ENCODE measurements at regions not wholly inside any gene's neighbourhood (a gene's known extent, or its start where the extent isn't known, plus 50 kb on each side); places are given as distances from the start of the nearest gene placed in this dataset.

DNA sequence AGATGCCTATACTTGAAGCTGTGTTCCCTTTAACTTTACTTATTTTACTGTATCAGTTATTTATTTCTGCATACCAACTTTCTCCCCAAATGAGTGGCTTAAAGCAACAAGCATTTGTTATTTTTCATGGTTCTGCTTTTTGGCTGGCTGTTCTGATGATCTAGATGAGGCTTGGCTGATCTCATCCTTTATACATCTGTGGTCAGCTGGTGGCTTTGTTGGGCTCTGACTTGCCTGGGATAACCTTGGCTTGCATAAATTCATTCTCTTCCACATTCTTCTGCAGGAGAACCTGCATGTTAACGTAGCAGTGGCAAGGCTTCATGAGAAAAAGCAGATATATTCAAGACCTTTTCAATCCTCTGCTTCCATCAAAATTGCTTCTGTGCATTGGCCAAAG, 1317.6 kb downstream of the ADGRL3 start:
- 50 to 65% methylated on average over 1 of the region's 1 CpG for WGBS, 2 donors
- DNase-seq: no peak
- intact Hi-C loops (cut with DNase I; ENCODE audit: low total_unique reads): no loop called here
- Histone ChIP-seq H3K4me1 (no peaks in the 10 kb centered on the region), H3K4me3 (no peak overlapping the region), H3K36me3 (ENCODE audit: low read depth, missing control alignments) (no peaks in the 10 kb centered on the region), H3K27ac (no peak overlapping the region), H3K27me3 (no peaks in the 10 kb centered on the region), H3K9me3 (no peaks in the 10 kb centered on the region)
- no peak for TF ChIP-seq POLR2A (IDR thresholded peaks at IDR 0.05)
- TF ChIP-seq, protein P1, sequence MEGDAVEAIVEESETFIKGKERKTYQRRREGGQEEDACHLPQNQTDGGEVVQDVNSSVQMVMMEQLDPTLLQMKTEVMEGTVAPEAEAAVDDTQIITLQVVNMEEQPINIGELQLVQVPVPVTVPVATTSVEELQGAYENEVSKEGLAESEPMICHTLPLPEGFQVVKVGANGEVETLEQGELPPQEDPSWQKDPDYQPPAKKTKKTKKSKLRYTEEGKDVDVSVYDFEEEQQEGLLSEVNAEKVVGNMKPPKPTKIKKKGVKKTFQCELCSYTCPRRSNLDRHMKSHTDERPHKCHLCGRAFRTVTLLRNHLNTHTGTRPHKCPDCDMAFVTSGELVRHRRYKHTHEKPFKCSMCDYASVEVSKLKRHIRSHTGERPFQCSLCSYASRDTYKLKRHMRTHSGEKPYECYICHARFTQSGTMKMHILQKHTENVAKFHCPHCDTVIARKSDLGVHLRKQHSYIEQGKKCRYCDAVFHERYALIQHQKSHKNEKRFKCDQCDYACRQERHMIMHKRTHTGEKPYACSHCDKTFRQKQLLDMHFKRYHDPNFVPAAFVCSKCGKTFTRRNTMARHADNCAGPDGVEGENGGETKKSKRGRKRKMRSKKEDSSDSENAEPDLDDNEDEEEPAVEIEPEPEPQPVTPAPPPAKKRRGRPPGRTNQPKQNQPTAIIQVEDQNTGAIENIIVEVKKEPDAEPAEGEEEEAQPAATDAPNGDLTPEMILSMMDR (IDR thresholded peaks at IDR 0.05): no peak

DNA sequence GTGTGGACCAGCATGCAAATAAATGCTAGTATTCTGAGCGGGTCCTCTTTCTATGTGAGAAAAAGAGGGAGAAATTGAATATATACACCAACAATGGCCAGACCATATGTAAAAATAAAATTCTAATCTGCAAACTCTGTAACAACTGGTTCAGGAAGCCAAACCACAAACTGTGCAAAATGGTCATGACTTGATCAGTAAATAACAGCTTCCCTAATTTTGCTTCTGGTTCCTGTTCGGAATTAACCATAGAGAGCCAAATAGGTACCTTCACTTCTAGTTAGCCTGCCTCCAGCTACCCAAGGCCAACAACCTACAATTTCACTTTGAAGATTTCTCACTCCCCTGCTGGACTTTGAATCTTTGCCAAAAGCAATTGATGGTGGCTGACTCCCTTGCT, 1313.2 kb downstream of the ADGRL3 start:
- Histone ChIP-seq H3K27me3 (no peaks in the 10 kb centered on the region), H3K36me3 (ENCODE audit: low read depth, missing control alignments) (no peaks in the 10 kb centered on the region), H3K27ac (no peak overlapping the region), H3K4me3 (no peak overlapping the region), H3K9me3 (no peaks in the 10 kb centered on the region), H3K4me1 (no peaks in the 10 kb centered on the region)
- intact Hi-C loops (cut with DNase I; ENCODE audit: low total_unique reads): no loop called here
- TF ChIP-seq, protein P1 (IDR thresholded peaks at IDR 0.05): no peak
- no peak for TF ChIP-seq POLR2A (IDR thresholded peaks at IDR 0.05)
- DNase-seq: no peak
- WGBS, 2 donors: 59 to 68% methylated on average over 2 of the region's 2 CpGs

DNA sequence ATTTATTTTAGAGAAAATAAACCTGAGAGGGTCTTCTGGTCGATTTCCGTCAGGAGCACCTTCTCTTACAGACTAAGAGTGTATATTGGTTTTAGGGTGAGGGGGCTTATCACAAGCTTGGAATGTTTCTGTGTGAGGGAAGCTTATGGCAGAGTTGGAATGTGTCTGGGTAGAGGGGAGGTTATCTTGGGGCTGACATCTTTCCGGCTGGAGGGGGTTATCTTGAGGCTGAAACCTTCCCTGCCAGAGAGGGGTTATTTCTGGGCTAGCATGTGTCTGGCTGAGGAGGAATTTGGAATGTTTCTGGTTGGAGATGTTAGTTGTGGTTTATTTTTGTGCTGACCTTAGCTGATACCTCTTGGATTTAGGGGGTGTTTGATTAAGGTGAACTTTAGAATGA, 1312.1 kb downstream of the ADGRL3 start:
- Histone ChIP-seq H3K27me3 (no peaks in the 10 kb centered on the region), H3K27ac (no peak overlapping the region), H3K36me3 (ENCODE audit: low read depth, missing control alignments) (no peaks in the 10 kb centered on the region), H3K4me3 (no peak overlapping the region), H3K4me1 (no peaks in the 10 kb centered on the region), H3K9me3 (no peaks in the 10 kb centered on the region)
- intact Hi-C loops (cut with DNase I; ENCODE audit: low total_unique reads): no loop called here
- no peak for DNase-seq
- no peak for TF ChIP-seq POLR2A (IDR thresholded peaks at IDR 0.05)
- TF ChIP-seq, protein P1 (IDR thresholded peaks at IDR 0.05): no peak
- WGBS, 2 donors: 64 to 69% methylated on average over 3 of the region's 3 CpGs

DNA sequence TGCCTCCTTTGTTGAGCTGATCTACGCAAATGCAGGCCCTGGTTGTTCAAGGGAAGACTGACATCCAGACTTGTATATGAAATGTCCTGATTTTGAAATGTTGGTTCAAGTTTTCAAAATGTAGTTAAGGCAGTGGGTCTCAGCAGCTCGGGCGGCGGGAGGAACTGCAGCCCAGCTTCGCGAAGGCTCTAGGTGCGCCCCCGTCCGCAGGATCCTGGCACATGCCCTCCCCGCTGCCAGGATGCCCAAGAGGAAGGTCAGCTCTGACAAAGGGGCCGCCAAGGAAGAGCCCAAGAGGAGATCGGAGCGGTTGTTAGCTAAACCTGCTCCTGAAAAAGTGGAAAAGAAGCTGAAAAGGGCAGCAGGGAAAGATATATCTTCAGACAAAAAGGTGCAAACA, 1310.1 kb downstream of the ADGRL3 start:
- DNase-seq: no peak
- H3K9me3 ChIP-seq: no peaks in the 10 kb centered on the region
- no peaks in the 10 kb centered on the region for H3K27me3 ChIP-seq
- no peak overlapping the region for H3K4me3 ChIP-seq
- intact Hi-C loops (cut with DNase I; ENCODE audit: low total_unique reads): no loop called here
- H3K36me3 ChIP-seq (ENCODE audit: low read depth, missing control alignments): no peaks in the 10 kb centered on the region
- 81 to 83% methylated on average over 13 of the region's 13 CpGs for WGBS, 2 donors
- no peak overlapping the region for H3K27ac ChIP-seq
- TF ChIP-seq, protein P1 (IDR thresholded peaks at IDR 0.05): no peak
- TF ChIP-seq POLR2A (IDR thresholded peaks at IDR 0.05): no peak
- no peaks in the 10 kb centered on the region for H3K4me1 ChIP-seq

DNA sequence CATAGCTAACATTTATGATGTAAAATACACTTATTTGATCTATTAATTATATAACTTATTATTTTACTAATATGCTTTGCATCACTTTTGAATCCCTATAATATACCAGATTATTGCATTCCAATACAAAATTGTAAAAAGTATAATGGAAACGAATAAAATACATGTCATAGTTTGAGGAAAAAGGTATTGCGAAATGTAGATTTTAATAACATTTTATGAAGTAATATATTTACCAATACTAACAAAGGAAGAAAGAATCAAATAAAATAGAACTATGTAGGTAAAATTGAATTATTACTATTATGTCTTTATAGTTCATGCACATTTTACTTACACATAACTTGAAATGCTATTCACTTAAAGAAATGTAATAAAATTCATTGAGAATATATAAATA, 1300.2 kb downstream of the ADGRL3 start:
- TF ChIP-seq, protein P1 (IDR thresholded peaks at IDR 0.05): no peak
- no peak for TF ChIP-seq POLR2A (IDR thresholded peaks at IDR 0.05)
- intact Hi-C loops (cut with DNase I; ENCODE audit: low total_unique reads): no loop called here
- WGBS, 2 donors: 91 to 93% methylated on average over 2 of the region's 2 CpGs
- H3K27ac ChIP-seq: no peak overlapping the region
- no peaks in the 10 kb centered on the region for H3K4me1 ChIP-seq
- DNase-seq: no peak
- no peaks in the 10 kb centered on the region for H3K9me3 ChIP-seq
- no peaks in the 10 kb centered on the region for H3K36me3 ChIP-seq (ENCODE audit: low read depth, missing control alignments)
- H3K27me3 ChIP-seq: no peaks in the 10 kb centered on the region
- H3K4me3 ChIP-seq: no peak overlapping the region

All from testis (tissue), 2 donors.